ENCODE measurements at regions not wholly inside any gene's neighbourhood (a gene's known extent, or its start where the extent isn't known, plus 50 kb on each side); places are given as distances from the start of the nearest gene placed in this dataset.

- Mint-ChIP-seq H3K4me1 (no peaks in the 10 kb centered on the region), H3K36me3 (ENCODE audit: low read depth) (no peaks in the 10 kb centered on the region), H3K4me3 (no peak overlapping the region), H3K9me3 (peaks cover 4% of the 10 kb centered on the region), H3K27me3 (ENCODE audit: low read depth) (no peaks in the 10 kb centered on the region), H3K27ac (ENCODE audit: unreplicated experiment) (no peak overlapping the region)
- DNase-seq (ENCODE audit: low read depth, low spot score): no peak
- no peak for TF ChIP-seq CTCF (conservative IDR thresholded peaks at IDR 0.05)
These were observed 254.4 kb upstream of the IMPG1 start for GRCh38 chr6:76326871-76327270.

Data from neural crest cell (in vitro differentiated cells).